HG02870 (cell line): ENCODE measurements at regions not wholly inside any gene's neighbourhood (a gene's known extent, or its start where the extent isn't known, plus 50 kb on each side); places are given as distances from the start of the nearest gene placed in this dataset.

Source experiments
- ATAC-seq: cut with Tn5 transposase; IDR thresholded peaks from one replicate; pipeline ENCODE4 v1.9.1; 2021; ENCODE audit warnings: mild to moderate bottlenecking, moderate library complexity; ENCODE audit not compliant: unreplicated experiment

DNA sequence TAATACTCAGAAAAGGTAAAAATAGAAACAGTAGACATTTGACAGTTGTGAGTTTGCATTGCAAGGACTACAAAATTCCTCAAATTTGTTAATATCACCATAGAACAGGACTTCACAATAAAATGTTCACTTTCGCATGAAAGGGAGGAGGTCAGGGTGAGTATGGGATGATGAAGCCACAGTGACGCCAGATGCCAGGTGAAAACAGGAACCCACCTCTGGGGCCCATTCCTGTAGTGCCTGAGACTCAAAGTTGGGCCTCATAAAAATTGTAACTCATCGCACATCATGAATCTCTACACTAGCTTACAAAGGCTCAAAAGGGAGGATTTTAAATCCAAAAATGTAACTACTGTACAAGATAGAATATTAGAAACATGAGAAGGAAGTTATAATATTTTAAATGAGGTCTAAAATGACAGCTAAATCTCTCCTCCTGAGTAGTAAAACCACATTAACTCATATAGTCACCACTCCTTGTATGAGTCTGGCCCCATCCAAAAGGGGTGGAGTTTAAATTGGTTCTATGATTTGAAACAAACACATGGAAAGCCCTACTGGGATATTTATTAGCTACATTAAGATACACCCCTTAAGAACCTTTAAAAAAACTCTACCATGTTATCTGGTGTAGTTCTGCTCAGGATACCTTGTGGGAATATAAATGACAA, 93.7 kb downstream of the ETS2 start:
- ATAC-seq: no peak

DNA sequence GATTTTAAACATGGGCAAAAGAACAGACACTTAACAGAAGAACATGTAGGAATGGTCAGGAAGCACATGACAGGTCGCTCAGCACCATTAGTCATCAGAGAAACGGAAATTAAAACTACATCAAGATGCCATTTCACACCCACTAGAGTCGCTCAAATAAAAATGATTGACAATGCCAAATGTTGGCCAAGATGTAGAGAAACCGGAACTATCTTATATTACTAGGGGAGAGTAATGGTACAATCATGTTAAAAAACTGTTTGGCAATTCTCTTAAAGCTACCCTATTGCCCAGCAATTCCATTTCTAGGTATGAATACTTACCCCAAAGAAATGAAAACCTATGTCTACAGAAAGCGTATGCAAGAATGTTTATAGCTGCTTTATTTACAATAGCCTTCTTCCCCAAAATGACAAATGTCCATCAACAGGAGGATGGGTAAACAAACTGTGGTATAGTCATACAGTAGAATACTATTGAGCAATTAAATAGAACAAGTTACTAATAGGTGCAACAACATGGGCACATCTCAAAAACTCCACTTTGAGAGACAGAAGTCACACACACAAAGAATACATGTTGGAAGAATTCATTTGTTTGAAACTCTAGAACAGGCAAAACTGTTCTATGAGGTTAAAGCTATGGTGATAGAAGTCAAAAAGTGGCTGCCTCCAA, 92.8 kb downstream of the ETS2 start:
- ATAC-seq: no peak

DNA sequence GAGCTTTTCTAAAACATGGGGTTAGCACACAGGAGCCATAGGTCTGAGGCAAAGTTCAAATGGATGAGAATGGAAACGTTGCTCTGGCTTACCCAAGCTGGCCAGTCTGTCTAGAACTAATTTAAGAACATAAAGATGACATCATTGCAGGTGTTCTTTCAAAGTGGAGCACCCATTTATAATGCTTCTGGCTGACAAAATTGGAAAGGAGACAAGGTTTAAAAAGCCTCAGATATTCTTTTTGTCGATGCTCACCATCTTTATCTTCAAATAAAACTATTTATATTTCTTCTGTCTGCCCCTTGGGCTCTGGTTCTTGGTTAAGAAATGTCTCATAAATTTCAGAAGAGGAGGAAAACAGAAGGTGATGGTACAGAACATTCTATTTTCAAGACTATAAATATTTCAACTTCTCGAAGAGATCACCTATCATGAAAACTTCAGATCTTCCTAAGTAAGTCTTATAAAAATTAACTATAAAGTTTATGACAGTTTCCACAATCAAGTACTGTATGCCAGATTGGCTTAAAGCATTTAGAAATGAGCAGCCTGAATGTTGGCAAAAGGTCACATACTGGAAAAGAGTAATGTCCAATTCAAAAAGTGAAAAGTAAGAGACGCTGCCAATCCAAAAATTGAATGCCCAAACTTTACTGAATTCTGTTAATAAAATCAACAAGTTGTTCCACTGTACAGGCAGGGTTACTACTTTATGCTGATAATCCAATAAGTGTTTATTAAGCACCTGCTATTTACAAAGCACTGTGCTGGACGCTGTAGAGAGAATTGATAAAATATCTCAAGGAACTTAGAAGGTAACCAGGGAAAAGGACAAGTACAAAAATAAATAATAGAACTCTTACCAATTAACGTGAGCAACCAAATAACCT, 92.0 kb downstream of the ETS2 start:
- no peak for ATAC-seq

DNA sequence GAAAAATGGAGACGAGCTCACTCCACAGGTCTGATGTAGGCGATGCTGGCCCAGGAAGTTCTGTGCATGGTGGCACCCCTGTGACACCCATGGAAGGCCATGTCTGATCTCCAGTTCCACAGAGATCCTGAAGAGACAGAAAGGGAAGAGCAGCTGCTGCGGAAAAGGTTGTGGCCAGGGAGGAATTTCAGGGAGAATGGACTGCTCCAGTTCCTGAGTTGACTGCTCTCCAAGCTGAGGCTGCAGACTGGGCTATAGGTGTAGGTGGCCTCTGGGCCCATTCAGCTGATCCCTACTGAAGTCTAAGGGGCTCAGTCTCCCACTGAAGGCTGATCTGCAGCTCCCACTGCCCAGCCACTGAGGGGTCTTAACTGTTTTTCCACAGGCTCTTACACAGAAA, 89.2 kb downstream of the ETS2 start:
- no peak for ATAC-seq

DNA sequence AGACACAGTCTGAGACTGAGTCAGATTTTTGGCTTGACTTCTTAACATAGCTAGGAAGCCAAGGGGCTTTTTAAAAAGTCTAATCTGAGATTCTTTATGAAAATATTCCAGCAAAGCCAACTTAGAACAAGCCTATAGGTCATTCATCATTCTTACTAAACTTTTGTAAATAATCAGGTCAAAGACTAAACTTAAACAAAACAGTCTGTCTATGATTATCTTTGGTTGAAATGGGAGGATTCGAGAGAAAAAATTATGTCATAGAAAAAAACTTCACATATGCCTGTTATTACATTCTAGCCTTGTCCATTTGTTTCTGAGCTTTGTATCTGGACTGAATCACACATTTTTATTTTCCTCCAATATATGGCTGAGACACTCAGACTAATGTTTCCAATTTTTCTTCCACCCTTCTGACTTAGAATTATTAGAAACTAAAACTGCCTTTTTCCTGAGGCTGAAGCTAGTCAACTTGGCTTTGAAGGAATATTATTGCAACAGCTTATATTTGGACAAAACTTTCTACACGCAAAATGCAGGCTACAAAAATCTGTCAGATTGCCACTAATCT, 83.3 kb downstream of the ETS2 start:
- no peak for ATAC-seq

DNA sequence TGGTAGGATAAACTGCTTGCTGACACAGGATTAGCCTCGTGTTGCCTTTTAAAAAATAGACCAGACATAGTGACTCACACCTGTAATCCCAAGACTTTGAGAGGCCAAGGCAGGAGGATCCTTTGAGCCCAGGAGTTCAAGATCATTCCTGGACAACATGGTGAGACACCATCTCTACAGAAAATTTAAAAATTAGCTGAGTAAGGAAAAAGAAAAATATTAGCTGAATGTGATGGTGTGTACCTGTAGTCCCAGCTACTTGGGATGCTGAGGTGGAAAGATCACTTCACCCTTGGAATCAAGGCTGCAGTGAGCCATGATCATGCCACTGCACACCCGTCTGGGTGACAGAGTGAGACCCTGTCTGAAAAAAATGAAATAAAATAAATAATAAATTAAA, 82.0 kb downstream of the ETS2 start:
- no peak for ATAC-seq

DNA sequence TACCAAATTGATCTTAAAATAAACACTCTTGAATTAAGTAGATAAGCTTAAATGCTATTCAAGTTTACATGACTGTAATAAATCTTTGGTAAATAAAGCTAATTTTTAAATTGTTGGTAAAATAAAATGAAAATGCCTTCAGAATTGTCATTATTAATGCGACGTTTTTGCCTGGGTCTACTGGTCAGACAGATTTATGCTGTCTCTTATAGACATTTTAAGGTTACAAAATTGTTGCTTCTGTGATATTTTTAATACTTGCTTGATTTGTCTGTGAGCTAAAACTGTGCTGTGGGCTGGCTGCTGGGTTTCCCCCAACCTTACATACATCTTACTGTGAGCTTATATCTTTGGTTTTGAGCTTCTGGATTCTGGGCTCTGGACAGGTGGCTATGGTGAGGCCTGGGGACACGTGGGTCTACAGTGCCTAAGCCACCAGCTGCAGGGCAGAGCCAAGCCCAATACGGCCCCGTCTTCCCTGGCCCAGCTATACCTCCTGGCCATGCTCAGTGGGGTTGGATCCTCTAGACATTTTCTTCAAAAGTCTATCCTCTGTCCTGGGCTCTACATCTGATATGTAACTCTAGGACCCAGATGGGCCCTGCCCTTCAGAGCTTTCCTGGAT, 81.4 kb downstream of the ETS2 start:
- ATAC-seq: no peak

DNA sequence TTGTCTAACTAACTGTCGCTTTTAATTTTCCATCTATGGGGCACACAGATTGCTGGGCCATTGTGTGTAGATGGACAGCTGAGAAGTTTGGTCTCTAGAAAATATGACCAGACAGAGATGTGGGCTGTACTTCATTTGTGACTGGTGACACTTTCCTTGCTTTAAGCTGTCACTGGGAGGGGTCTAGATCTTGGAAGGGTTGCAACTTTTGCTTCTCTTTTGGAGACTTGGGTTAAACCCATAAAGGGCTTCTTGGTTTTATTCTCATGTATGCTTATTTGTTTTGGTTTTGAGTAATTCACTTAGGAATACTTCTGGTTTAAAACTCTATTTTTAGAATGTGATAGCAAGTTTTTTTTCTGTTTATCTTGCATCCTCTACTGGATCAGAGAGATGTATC, 80.2 kb downstream of the ETS2 start:
- ATAC-seq: no peak

DNA sequence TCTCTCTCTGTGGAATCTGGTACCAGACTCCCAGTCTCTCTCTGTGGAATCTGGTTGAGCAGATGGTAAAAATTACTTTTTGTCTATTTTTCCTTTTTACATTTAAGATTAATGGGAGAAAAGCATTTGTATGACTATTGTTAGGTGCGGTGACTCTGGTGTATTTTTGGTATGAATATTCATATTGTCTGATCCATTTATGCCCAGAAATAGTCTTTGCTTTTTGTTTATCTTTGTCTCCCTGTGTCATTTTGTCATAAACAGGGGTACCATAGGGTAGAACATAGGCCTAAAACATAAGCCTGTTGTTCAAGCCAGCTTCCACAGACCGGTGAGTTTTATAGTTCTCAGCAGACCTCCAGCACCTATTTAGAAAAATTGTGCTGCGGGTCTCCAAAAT, 78.7 kb downstream of the ETS2 start:
- no peak for ATAC-seq

DNA sequence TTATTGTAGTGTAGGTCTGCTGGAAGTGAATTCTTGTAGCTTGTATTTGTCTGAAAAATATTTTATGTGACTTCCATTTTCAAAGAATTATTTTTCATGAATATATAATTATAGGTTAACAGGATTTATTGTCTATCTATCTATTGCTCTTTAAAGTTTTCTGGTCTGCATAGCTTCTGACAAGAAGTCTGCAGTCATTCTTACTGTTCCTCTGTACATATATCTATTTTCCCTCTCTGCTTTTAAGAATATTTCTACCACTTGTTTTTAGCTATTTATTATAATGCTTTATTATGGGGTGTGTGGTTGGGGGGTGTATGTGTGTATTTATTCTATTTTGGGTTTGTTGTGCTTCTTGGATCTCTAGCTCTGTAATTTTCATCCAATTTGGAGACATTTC, 77.4 kb downstream of the ETS2 start:
- ATAC-seq: no peak

DNA sequence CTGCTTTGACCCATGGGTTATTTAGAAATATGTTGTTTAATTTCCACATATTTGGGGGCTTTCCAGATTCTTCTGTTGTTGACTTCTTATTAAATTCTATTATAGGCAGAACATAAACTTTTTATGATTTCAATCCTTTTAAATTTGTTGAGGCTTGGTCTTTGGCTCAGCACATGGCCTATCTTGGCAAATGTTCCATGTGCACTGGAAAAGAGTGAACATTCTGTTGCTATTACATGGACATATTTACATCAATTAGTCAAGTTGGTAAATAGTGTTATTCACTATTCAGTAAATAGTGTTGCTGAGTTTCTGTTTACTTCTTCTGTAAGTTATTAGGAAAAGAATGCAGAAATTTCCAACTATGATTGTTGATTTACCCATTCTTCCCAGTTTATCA, 75.4 kb downstream of the ETS2 start:
- ATAC-seq: no peak

DNA sequence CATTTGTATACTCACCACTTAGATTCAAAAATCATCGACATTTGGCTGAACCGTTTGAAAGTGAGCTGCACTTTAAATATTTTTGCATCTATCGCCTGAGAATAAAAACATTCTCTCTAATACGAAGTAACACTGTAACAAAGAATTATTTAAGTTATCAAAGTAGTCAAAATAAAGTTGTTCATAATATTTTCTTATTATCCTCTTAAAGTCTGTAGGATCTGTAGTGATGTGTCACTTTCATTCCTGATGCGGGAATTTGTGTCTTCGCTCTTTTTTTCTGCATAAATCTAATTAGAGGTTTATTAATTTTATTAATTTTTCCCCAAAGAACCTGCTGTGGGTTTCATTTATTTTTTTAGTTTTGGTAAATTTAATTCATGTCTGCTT, 74.8 kb downstream of the ETS2 start:
- no peak for ATAC-seq

DNA sequence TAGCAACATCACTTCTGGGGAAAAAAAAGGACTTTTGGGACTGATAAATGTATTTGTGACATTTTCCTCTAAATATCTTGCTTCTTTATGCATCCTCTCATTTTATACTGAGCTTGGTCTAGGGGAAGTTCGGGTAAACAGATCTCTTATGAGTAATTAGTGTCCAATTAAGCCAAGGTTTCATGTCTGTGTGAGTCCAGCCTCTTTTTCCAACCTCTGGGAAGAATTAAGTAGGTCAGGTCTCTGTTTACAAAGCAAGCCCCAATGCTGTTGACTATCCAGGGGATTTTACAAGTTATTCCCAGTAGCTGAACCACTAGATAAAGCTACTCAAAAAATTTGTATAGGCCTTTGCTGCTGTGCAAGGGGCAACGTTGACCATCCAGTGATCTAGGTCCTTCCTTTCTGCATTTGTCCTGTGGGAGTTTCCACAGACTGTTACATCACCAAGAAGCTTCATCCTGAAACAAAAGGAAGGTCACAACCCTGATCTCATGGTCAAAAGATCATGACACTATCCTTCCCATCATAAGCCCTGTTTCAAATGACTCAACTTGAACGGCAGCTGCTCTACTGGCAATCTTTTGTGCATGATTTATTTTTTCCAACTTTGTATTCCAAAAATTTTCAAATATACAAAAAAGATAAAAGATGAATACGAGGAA, 74.3 kb downstream of the ETS2 start:
- no peak for ATAC-seq

DNA sequence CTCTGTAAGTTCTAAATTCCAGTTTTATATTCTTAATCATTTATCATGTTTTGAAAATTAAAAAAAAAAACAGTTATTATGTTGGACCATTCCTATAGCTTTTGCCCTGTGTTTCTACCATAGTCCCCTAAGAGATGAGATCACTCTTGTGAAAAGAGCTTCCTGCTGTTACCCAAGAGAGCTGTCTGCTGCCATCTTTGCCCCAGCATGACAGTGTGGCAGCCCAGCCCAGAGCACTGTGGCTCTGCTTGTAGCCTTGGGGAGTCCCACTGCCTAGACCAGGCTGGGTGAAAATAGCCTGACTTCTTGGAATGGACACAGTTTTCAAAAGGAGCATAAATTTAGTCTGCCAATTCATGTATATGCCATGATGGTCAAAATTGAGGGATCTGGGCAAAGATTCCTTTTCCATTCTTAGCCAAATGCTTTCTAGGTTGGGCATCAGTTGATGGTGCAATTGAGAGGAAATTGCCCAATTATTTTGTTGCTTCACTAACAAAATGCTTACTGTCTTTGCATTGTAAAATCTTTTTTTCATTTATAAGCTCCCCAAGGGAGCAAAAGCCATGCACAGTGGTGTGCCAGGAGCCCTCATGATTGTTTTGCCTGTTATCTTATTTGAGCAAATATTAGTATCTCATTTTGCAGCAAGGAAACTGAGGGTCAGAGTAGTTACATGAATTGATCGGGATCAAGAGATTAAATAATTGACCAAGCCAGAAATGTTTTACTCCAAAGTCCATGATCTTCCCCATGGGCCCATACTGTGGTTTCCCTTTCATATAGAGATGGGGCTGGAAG, 72.8 kb downstream of the ETS2 start:
- no peak for ATAC-seq

DNA sequence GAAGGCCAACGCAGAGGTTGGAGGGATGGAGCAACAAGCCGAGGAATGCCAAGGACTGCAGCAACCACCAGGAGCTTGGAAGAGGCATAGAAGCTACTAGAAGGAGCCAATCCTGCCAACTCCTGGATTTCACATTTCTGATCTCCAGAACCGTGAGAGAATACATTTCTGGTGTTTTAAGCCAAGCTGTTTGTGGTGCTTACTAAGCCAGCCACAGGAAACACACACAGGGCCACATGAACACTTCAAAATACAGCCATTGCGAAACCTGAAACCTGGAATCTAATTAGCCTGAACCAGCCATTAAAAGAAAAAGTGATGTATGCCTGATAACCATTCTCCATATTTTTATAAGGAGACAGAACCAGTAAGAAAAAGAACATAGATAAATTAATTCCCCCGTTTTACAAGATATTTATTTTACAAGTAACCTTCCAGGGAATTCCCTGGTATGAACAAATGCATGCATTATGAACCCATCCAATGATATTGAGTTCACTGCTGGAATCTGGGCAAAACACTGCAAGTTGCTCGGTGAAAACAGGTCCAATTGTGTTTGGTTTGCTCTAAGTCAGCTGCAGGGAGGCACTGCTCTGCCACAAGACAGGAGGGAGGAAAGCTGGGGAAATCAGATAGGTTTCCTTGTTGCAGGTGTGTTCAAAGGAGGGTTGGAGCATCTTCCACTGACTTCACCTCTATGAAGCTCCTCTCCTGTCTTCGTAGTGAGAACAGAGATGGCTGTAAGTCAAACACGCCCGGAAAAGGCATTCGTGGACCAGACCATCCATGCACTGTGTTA, 70.2 kb downstream of the ETS2 start:
- no peak for ATAC-seq
